Right atrium auricular region (tissue), 2 donors: ENCODE measurements at regions not wholly inside any gene's neighbourhood (a gene's known extent, or its start where the extent isn't known, plus 50 kb on each side); places are given as distances from the start of the nearest gene placed in this dataset.

Experiments
- DNase-seq: peaks from one replicate; pipeline ENCODE4 v3.0.0-alpha.2; 2019; ENCODE audit warnings: low spot score
- H3K27ac ChIP-seq, 2 donors: fragments of 200-600 bp; sonication (generic); 1 replicate in 1 of 2; 2 replicates in 1 of 2; pipeline ENCODE4 v1.5.1; 2016 to 2019
- H3K27me3 ChIP-seq, 2 donors: fragments of 200-600 bp; sonication (generic); one replicate each; pipeline versions ENCODE4 v1.5.1 to v1.6.0; 2017 to 2019
- H3K36me3 ChIP-seq: fragments of 200-600 bp; sonication (generic); one replicate; pipeline ENCODE4 v1.5.1; 2016
- H3K4me1 ChIP-seq, 2 donors: fragments of 200-600 bp; sonication (generic); one replicate each; pipeline versions ENCODE4 v1.5.1 to v1.6.0; 2017 to 2019
- H3K4me3 ChIP-seq, 2 donors: fragments of 200-600 bp; sonication (generic); 1 replicate in 1 of 2; 2 replicates in 1 of 2; pipeline ENCODE4 v1.5.1; 2017 to 2019; ENCODE audit warnings: mild to moderate bottlenecking in 1 of 2, moderate library complexity in 1 of 2
- H3K9me3 ChIP-seq, 2 donors: fragments of 200-600 bp; sonication (generic); one replicate each; pipeline ENCODE4 v1.5.1; 2019
- CTCF ChIP-seq, 2 donors: fragments of 200-600 bp; sonication (generic); IDR thresholded peaks; one replicate each; pipeline ENCODE4 v1.5.1; 2019; ENCODE audit warnings: antibody characterized with exemption in 2 of 2

- H3K4me1 ChIP-seq, result peaks cover 0 to 20% of the 10 kb centered on the region in 2 donors
- no peaks in the 10 kb centered on the region for H3K27me3 ChIP-seq
- DNase-seq, result no peak
- no peaks in the 10 kb centered on the region for H3K36me3 ChIP-seq
- no peak overlapping the region for H3K4me3 ChIP-seq
- H3K9me3 ChIP-seq, result peaks cover 0 to 3% of the 10 kb centered on the region in 2 donors
- TF ChIP-seq CTCF (IDR thresholded peaks at IDR 0.05), result no peak
- no peak overlapping the region for H3K27ac ChIP-seq
Observed at GRCh38 chr16:85362443-85362842, 250.2 kb upstream of the CIBAR2 start.

GRCh38 chr16:85363427-85363826, 249.7 kb upstream of the GSE1 start:
- H3K27ac ChIP-seq, result no peak overlapping the region
- no peak overlapping the region for H3K4me3 ChIP-seq
- no peaks in the 10 kb centered on the region for H3K27me3 ChIP-seq
- no peak for DNase-seq
- peaks cover 0 to 26% of the 10 kb centered on the region in 2 donors for H3K4me1 ChIP-seq
- no peaks in the 10 kb centered on the region for H3K36me3 ChIP-seq
- TF ChIP-seq CTCF (IDR thresholded peaks at IDR 0.05), result no peak
- peaks cover 0 to 3% of the 10 kb centered on the region in 2 donors for H3K9me3 ChIP-seq

DNA sequence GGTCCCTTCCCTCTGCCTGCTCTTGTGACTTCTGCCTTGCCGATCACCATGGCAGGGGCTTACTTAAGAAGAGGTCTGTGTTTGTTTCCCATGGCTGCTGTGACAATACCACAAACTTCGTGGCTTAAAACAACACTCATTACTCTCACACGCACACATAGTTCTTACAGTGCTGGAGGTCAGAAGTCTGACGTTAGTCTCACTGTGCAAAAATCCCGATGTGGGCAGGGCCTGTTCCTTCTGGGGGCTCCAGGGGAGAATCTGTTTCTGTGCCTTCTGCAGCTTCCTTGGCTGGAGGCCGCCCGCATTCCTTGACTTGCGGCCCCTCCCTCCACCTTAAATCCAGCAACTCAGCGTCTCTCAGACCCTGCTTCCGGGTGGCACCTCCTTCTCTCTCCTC, 249.2 kb upstream of the GSE1 start:
- peaks cover 0 to 3% of the 10 kb centered on the region in 2 donors for H3K9me3 ChIP-seq
- peaks cover 0 to 27% of the 10 kb centered on the region in 2 donors for H3K4me1 ChIP-seq
- TF ChIP-seq CTCF (IDR thresholded peaks at IDR 0.05), result no peak
- no peaks in the 10 kb centered on the region for H3K36me3 ChIP-seq
- H3K27me3 ChIP-seq, result no peaks in the 10 kb centered on the region
- no peak overlapping the region for H3K27ac ChIP-seq
- no peak overlapping the region for H3K4me3 ChIP-seq
- DNase-seq, result no peak

- no peak overlapping the region for H3K4me3 ChIP-seq
- DNase-seq, result no peak
- H3K27me3 ChIP-seq, result no peaks in the 10 kb centered on the region
- H3K36me3 ChIP-seq, result no peaks in the 10 kb centered on the region
- no peak overlapping the region for H3K27ac ChIP-seq
- peaks cover 0 to 27% of the 10 kb centered on the region in 2 donors for H3K4me1 ChIP-seq
- no peak for TF ChIP-seq CTCF (IDR thresholded peaks at IDR 0.05)
- H3K9me3 ChIP-seq, result peaks cover 0 to 3% of the 10 kb centered on the region in 2 donors
Observed at GRCh38 chr16:85364323-85365040, 248.6 kb upstream of the GSE1 start.

DNA sequence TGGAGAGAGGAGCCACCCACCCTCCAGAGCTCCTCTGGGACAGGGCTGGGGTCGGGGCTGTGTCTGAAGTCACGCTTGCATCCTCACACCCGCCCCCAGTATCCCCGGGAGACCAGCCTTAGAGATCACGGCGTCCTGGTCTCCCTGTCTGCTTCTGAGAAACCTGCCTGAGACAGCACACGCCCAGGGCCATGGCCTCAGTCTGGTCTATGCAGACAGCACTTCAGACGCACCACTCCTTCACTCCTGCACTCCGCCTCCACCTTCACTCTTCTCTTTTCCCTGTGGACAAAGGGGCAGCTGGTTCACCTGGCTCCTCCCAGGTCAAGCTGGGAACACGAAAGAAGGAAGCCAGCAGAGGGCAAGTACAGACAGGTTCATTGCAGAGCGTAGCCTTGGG, 248.0 kb upstream of the GSE1 start:
- peaks cover 0 to 33% of the 10 kb centered on the region in 2 donors for H3K4me1 ChIP-seq
- no peaks in the 10 kb centered on the region for H3K27me3 ChIP-seq
- no peak overlapping the region for H3K27ac ChIP-seq
- DNase-seq, result no peak
- peaks cover 0 to 3% of the 10 kb centered on the region in 2 donors for H3K9me3 ChIP-seq
- no peaks in the 10 kb centered on the region for H3K36me3 ChIP-seq
- H3K4me3 ChIP-seq, result no peak overlapping the region
- no peak for TF ChIP-seq CTCF (IDR thresholded peaks at IDR 0.05)
